Activated CD4-positive, alpha-beta T cell treated with anti-CD3 and anti-CD28 coated beads, Interleukin-2, amount 50 U/mL, for 1 hour (primary cell): ENCODE measurements at regions not wholly inside any gene's neighbourhood (a gene's known extent, or its start where the extent isn't known, plus 50 kb on each side); places are given as distances from the start of the nearest gene placed in this dataset.
A peak's percentile ranks its signal among the peaks of the same experiment; 100 is the strongest.
"Not testable (repeated sequence)": the region's sequence is repeated elsewhere in the genome, so short reads cannot be mapped to it uniquely, and the experiment has no call there.

Experiments
- DNase-seq: peaks from one replicate; pipeline ENCODE4 v3.0.0-alpha.2; 2020

GRCh38 chr17:18546514-18547398, 70.2 kb downstream of the LGALS9C start:
- not testable (repeated sequence) for DNase-seq

DNA sequence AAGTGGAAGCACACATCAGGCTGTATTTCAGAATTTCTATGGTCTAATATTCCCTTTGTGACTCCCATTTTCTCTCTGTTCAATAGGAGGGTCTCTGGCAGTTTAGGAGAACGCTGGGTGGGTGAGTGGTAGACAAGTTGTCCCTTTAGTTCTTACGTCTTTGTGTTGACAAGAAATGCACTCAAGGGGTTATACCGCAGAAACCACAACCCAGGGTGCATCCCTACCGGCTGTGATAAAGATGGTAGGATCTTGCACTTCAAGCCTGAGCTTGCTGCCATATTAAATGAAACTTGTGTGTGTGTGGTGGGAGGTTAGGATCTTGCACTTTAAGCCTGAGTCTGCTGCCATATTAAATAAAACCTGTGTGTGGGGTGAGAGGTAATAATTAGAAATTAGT, 80.5 kb downstream of the LGALS9C start:
- DNase-seq: not testable (repeated sequence)

DNA sequence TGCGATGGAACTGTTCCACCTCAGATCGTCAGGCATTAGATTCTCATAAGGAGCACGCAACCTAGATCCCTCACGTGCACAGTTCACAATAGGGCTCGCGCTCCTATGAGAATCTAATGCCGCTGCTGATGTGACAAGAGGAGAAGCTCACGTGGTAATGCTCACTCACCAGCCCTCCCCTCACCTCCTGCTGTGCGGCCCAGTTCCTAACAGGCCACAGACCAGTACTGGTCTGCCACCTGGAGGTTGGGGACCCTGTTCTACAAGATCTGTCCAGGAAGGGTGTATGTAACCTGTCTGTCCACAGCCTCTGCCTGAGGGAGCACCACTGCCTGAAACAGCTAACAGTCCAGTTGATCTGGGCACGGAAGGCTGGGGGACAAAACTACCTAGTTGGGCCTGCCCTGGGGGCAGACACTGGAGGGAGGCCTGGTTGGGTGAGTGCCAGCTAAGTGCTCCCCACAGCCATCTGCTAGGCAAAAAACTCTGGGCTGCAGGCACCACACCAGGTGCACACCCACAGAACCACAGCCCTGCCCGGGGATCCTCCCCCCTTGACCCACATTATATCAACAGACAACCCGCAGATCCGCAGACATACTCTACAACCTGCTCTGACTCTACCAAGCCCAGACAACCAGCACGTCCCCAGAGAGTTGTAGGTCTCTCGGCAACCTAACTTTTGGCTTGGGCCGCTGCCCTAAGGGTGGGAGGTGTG, 80.7 kb downstream of the TBC1D28 start:
- peak; percentile 6 for DNase-seq

- peak; percentile 21 for DNase-seq
Measured at GRCh38 chr17:18564099-18564448, 80.1 kb downstream of the TBC1D28 start.

DNA sequence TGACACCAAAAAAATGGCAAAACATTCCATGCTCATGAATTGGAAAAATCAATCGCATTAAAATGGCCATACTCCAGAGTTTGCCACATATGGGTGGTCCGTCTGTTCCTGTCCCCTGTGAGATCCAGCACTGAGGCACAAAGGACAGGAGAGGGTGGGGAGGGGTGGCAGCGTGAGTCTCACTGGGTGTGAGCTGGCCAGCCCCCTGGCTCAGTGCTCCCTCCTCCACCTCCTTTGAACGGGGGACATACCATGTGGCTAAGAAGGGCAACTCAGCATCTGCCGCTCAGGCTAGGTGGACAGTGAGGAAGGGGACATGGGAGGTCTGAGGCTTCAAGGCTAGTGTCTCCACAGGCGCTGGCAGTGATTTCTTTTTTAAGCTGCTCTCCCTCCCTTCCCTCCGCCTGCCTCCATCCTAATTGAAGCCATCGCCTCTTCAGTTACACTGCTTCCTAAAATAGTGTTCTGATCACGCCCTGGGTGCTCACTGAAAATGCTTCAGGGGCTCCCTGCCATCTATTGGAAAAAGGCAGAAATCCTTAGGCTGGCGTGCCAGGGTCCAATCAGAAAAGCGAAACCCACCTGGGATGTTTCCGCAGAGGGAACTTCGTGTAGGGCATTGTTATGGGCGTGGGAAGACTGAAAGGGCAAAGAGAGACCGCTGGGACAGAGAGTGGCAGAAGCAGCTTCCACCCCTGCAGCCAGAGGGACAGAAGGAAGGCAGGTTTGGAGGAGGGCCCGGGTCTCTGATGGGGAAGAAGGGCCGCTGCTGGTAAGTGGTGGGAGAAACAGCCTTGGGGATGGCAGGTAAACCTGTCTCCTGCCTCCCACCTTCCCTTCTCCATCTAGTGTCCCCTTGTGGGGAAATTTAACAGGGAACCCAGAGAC, 75.8 kb downstream of the TBC1D28 start:
- DNase-seq: not testable (repeated sequence)

DNA sequence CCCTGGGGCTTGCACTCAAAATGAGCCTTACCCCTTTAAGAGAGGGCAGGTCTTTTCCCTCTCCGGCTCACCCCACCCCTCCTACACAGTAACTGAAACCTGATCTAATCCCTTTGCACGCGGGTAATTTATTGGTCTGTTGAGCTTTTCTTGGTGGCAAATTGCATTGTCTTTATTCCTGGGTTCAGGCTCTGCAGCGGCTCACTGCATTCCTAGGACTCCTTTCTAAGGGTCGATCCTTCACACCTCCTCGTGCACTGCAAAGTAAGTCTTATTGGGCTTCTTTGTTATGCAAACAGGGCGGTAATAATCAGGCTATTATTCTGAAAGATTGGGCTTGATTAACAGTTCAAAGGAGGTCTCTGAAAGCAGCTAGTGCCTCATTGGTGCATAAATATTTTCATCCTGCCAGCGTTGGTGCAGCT, 74.7 kb downstream of the TBC1D28 start:
- DNase-seq: not testable (repeated sequence)

GRCh38 chr17:18572536-18572935, 71.7 kb downstream of the TBC1D28 start:
- DNase-seq: not testable (repeated sequence)

GRCh38 chr17:18574137-18574536, 70.1 kb downstream of the TBC1D28 start:
- DNase-seq: not testable (repeated sequence)
